A549 (cell line): ENCODE measurements at regions not wholly inside any gene's neighbourhood (a gene's known extent, or its start where the extent isn't known, plus 50 kb on each side); places are given as distances from the start of the nearest gene placed in this dataset.
"Not testable (repeated sequence)": the region's sequence is repeated elsewhere in the genome, so short reads cannot be mapped to it uniquely, and the experiment has no call there.

Experiments
- CTCF ChIP-seq: fragments of >200 bp; sonication (Bioruptor Twin); formaldehyde crosslinking; IDR thresholded peaks from 3 replicates; pipeline ENCODE4 v1.5.1; 2016
- JUNB ChIP-seq: fragments of >200 bp; sonication (Bioruptor Twin); formaldehyde crosslinking; IDR thresholded peaks from 2 replicates; pipeline ENCODE4 v1.6.1; 2016
- NPAS2 ChIP-seq: fragments of 250-450 bp; sonication (Bioruptor Pico); IDR thresholded peaks from 2 replicates; pipeline ENCODE4 v1.8.0; 2022; ENCODE audit warnings: mild to moderate bottlenecking, moderate library complexity, borderline replicate concordance
- USF2 ChIP-seq: fragments of 450-650 bp; IDR thresholded peaks from 2 replicates; pipeline ENCODE4 v1.6.1; 2014; ENCODE audit warnings: antibody characterized with exemption

GRCh38 chr6:3922619-3923018 is 73.4 kb downstream of the FAM50B start:
- TF ChIP-seq CTCF; NPAS2 (CRISPR knock-in tag); JUNB; USF2: not testable (repeated sequence)
